CD4-positive, alpha-beta T cell treated with Interleukin-1 beta for 1 hour (primary cell): ENCODE measurements at regions not wholly inside any gene's neighbourhood (a gene's known extent, or its start where the extent isn't known, plus 50 kb on each side); places are given as distances from the start of the nearest gene placed in this dataset.

Source experiments
- DNase-seq, 2 donors: peaks; one replicate each; pipeline ENCODE4 v3.0.0-alpha.2; 2020 to 2022

- DNase-seq, result no peak
Observed at GRCh38 chrX:33465137-33465536, 253.8 kb upstream of the DMD start.

GRCh38 chrX:33457102-33457501 is 245.8 kb upstream of the DMD start:
- no peak for DNase-seq

- DNase-seq, result no peak
Observed at GRCh38 chrX:33447285-33447684, 235.9 kb upstream of the DMD start.

GRCh38 chrX:33434256-33435092 is 223.1 kb upstream of the DMD start:
- peak; percentile 1 to 5 for DNase-seq

GRCh38 chrX:33416273-33416805 is 205.0 kb upstream of the DMD start:
- no peak for DNase-seq

- no peak for DNase-seq
Observed at GRCh38 chrX:33415459-33415858, 204.1 kb upstream of the DMD start.

GRCh38 chrX:33385546-33385945 is 174.2 kb upstream of the DMD start:
- DNase-seq, result no peak

- no peak for DNase-seq
Observed at GRCh38 chrX:33379839-33380238, 168.5 kb upstream of the DMD start.

- DNase-seq, result no peak
Observed at GRCh38 chrX:33357606-33358005, 146.3 kb upstream of the DMD start.

GRCh38 chrX:33339219-33339618 is 127.9 kb upstream of the DMD start:
- no peak for DNase-seq

GRCh38 chrX:33336783-33337182 is 125.4 kb upstream of the DMD start:
- no peak for DNase-seq

- DNase-seq, result no peak
Observed at GRCh38 chrX:33333271-33333670, 121.9 kb upstream of the DMD start.

GRCh38 chrX:33330798-33331197 is 119.4 kb upstream of the DMD start:
- no peak for DNase-seq

- no peak for DNase-seq
Observed at GRCh38 chrX:33324099-33324498, 112.8 kb upstream of the DMD start.

GRCh38 chrX:33307911-33308354 is 96.6 kb upstream of the DMD start:
- DNase-seq, result no peak

GRCh38 chrX:33298622-33299021 is 87.3 kb upstream of the DMD start:
- DNase-seq, result no peak

GRCh38 chrX:33285550-33285949 is 74.2 kb upstream of the DMD start:
- DNase-seq, result no peak

GRCh38 chrX:33277046-33277445 is 65.7 kb upstream of the DMD start:
- DNase-seq, result no peak

- DNase-seq, result no peak
Observed at GRCh38 chrX:33273535-33273934, 62.2 kb upstream of the DMD start.

- DNase-seq, result no peak
Observed at GRCh38 chrX:33272986-33273385, 61.6 kb upstream of the DMD start.
